KG1 (cell line): ENCODE measurements at regions not wholly inside any gene's neighbourhood (a gene's known extent, or its start where the extent isn't known, plus 50 kb on each side); places are given as distances from the start of the nearest gene placed in this dataset.
"Not testable (repeated sequence)": the region's sequence is repeated elsewhere in the genome, so short reads cannot be mapped to it uniquely, and the experiment has no call there.

Experiments used
- DNase-seq: peaks from one replicate; lab custom pipeline; 2025; lab: John Stamatoyannopoulos, UW

DNA sequence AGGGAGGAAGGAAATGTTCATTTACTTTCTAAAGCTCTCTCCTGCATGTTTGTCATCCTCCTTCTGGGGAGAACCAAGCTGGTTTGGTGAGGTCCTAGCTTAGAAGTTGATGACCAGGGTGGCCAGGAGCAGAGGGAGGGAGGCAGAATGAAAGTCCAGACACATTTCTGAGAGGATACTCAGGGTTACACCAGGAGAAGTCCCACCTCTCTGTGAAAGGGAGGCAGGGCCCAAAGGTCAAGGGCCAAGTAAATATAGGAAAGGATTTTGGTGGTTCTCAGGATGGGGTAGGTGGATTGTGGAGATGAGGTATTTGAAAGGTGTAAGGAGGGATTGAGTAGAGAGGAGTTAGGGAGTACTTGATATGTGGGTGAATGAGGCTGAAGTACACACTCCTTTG is 58.0 kb upstream of the FBXO11 start:
- no peak for DNase-seq

DNA sequence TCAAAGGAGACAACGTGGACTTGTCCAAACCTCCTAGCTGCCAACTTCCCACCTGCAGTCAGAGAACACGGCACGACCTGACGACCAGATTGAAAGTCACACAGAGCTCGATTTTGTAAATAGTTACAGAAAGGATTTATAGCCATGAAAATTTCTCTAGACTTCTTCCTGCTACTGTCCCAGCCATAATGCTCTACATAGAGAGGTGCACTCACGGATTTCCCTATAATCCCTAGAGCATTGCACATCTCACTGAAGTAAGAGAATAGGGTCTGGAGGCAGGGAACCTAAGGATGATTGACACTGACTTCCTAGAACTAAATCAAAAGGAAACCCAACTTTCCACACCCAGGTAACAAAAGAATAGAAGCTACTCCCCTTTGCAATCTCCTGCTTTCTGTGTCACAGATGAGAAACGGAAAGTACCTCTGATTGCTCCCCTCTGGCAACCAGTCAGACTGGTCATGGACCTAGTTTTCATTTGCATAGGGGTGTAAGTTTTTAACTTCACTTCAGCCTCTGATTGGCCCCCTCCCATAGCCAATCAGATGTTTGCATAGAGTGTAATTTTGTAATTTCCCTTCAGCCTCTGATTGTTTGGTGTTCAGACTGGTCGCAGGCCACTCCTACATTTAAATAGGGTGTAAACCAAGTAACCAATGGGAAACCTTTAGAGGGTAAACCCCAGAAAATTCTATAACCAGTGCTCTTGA is 58.6 kb upstream of the FBXO11 start:
- DNase-seq: no peak

DNA sequence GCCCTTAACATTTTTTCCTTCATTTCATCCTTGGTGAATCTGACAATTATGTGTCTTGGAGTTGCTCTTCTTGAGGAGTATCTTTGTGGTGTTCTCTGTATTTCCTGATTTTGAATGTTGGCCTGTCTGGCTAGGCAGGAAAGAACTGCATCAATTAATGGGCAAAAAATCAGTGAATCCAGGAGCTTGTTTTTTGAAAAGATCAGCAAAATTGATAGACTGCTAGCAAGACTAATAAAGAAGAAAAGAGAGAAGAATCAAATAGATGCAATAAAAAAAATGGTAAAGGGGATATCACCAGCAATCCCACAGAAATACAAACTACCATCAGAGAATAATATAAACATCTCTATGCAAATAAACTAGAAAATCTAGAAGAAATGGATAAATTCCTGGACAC is 70.4 kb upstream of the FBXO11 start:
- DNase-seq: not testable (repeated sequence)

DNA sequence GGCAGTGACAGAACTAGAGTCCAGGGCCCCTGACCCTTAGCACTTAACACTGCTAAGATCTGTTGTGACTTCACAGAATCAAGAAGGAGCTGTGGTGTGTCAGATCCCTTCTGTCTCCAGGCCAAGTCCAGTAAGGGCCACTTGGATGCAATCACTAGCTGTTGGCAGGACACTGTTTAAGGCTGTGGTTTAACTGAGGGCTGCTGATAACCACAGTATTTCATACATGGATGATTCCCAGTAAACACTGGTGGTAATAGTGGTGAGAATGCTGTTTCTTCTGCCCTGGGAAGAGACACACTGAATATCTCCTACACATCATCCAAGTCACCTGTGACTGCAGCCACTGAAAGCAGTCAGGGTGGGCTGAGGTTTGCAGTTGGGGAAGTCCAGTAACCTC is 77.7 kb upstream of the FBXO11 start:
- no peak for DNase-seq

DNA sequence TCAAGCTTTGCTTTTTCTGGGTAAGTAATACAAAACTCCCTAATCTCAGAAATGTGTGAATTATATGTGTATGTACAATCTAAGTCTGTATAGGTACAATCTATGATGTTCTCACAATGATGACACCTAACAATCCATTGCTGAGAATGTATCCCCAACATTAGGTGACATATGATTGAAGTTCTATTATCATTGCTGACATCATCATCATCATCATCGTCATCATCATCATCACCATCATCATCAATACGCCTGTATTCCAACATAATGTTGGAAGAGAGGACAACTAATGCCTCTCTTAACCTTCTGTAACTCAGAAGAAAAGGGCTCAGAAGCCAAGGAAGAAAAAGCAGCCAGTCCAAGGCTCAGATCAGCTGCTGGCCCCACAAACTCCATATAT is 84.2 kb upstream of the FBXO11 start:
- DNase-seq: no peak

DNA sequence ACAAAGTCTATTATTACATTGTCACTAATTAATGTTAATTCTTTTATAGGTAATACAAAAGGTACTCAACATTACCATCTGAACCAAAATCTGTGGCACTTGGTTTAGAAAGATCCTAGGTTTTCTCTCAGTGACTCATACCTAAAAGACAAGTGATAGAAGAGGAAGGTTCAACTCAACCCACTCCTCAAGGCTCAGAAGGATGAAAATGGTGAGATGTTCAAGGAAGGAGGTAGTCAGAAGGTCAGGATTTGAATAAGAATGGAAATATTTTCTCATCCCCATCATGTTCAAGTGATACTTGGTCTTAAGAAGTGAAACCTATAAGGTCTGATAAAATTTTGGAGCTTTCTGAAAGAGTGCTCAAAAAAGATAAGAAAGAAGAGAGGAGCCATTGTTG is 86.4 kb upstream of the FBXO11 start:
- DNase-seq: no peak

DNA sequence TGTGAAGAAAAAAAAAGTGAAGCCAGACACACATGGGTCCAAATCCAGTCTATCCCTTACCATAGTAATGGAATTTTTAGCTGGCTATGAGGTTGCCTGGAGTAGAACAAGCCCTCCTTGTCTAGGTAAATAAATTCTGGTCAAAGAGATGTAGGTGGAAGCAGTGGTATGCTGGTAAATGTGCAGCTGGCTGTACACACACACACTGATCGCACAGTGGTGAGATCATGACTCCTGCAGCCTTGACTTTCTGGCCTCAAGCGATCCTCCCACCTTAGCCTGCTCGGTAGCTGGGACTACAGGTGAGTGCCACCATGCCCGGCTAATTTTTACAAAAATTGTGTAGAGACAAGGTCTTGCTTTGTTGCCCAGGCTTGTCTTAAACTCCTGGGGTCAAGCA is 90.5 kb upstream of the FBXO11 start:
- DNase-seq: no peak

DNA sequence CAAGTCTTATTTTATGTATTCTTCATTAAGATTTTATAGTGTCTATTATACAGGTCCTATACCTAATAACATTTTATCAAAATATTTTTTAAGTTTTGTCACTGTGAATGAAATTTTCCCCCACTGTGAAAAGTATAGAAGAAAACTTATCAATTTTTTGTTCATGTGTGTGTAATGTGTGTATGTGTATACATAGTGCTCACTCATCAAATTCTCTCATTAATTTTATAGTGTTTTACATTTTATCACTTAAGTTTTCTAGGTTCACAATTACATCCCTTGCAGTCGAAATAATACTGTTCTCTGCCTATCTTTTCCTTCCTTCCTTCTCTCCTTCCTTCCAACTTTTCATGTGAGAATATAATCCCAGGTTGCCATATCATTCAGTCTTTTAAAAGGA is 93.2 kb upstream of the FBXO11 start:
- DNase-seq: no peak

DNA sequence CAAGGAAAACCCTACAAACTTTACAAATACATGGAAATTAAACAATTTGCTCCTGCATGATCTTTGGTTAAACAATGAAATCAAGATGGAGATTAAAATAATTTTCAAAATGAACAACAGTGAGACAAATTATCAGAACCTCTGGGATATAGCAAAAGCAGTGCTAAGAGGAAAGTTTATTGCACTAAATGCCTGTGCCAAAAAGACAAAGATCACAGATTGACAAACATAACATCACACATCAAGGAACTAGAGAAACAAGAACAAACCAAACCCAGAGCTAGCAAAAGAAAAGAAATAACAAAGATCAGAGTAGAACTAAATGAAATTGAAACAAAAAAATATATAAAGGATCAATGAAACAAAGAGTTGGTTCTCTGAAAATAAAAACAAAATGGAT is 95.2 kb upstream of the FBXO11 start:
- no peak for DNase-seq

DNA sequence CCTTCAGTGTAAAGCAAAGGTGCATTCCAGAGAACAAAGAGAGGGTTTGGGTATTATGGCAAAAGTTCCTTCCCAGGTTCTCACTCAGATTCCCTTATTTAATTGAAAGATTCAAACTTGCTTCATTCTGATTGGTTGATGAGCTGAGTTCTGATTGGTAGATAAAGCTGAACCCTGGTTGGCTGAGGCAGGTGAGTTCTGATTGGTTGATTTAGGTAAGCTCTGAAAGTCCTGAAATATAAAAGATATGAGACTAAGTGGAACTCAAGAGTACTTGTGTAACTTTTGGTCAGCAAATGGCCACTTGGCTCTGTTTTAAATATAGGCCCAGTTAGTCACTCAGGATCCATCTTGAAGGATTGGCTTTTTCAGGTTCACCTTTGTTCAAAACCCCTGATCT is 99.8 kb upstream of the FBXO11 start:
- no peak for DNase-seq

DNA sequence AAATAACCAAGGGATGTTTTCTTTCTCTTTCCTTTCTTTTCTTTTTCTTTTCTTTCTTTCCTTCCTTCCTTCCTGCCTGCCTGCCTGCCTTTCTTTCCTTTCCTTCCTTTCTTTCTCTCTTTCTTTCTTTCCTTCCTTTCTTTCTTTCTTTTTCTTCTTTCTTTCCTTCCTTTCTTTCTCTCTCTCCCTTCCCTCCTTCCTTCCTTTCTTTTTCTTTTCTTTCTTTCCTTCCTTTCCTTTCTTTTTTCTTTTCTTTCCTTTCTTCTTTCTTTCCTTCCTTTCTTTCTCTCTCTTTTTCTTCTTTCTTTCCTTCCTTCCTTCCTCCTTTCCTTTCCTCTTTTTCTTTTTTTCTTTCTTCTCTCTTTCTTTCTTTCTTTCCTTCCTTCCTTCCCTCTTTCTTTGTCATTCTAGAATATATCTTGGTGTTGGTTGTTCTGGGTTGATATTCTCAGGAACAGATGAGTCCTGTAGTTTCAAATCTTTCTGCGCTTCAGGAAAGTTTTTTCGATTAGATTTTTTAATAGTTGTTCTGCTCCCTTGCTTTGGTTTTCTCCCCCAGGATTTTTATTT is 101.5 kb upstream of the FBXO11 start:
- DNase-seq: no peak

DNA sequence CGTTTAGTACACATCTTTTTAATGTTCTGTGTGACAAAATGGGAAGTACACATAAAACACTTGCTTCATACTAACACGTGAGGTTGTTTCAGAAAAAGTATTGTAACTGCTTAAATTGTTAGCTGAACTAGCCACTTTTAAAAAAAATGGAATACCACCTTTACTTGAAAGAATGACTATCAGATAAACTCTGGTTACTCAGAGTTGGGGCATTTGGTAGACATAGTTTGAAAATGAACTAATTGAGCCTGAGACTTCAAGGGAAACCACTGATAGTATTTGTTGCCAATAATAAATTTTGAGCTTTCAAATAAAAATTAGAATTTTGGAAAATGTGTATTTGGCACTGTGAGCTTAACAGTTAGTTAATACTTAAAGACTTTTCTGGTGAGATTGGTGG is 103.0 kb upstream of the FBXO11 start:
- DNase-seq: no peak

DNA sequence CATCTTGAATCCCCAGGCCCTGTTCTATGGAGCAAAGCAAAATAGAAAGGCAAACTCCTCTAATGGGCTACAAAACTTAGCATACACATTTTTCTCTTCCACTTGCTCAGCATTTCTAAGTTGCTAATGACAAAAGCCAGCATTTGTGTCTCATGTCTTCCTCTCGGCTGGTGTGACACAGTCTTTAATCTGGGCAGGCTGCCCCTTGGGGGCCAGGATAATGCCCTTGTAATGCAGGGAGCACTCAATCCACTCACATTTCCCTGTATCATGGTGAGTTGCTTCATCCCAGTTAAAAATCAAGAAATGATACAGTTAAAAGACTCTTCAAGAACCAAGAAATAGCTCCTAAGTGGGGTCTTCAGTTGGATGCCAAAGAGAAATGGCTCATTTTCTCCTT is 109.1 kb upstream of the FBXO11 start:
- no peak for DNase-seq

DNA sequence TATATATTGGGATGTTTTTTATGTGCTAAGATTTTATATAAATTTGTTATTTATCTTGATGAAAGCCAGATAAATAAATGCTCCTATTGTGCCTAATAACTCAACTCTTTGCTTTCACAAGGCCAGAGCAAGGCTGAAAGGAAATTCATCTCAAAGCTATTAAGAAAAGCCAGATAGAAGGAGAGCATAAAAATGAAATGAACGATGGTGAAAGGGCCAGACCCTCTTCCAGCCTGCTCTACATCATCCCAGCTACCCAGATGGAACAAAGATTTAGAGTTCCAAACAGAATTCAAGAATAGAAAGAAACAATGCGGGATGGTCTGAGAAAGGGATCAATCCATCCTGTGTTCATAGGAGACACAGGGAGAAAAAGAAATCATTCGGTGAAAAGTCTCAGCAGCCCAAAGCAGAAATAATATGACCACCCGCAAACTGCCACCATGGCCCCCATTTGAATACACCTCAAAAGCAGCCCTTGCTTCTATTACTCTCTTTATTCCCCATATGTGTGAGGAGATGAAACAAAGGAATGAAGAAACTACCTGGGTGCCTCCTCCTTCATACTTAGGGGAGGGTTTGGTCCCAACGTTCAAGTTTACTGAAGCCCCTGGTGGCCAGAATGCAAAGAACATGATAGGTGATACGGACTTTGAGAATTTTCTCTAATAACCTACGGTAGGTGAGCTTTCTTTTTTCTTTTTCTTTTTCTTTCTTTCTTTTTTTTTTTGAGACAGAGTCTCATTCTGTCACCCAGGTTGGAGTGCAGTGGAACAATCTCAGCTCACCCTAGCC is 110.1 kb upstream of the FBXO11 start:
- no peak for DNase-seq

DNA sequence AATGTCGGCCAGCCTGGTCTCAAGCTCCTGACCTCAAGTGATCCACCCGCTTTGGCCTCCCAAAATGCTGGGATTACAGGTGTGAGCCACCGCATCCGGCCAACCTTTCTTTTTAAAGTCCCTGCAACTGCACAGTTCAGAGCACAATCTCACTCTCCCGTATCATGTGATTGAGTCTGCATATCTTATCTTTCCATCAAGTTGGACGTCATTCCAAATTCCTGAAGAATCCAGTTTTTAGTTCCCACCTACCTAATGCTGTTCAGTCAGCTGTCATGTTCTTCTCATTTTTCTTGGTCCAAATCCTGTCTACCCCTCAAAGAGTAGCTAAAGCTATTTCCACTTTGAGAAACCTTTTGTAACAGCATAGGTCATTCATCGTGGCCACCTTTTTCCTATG is 110.8 kb upstream of the FBXO11 start:
- no peak for DNase-seq

DNA sequence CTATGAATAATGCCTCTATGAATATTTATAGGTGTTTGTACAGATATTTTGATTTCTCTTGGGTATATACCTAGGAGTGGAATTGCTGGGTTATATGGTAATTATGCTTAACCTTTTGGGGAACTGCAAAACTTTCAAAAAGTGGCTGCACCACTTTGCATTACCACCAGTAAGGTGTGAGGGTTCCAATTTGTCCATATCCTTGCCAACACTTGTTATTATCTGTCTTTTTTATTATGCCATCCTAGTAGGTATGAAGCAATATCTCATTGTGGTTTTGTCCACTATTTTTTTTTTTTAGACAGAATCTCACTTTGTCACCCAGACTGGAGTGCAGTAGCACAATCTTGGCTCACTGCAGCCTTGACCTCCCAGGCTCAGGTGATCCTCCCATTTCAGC is 112.2 kb upstream of the FBXO11 start:
- DNase-seq: no peak

DNA sequence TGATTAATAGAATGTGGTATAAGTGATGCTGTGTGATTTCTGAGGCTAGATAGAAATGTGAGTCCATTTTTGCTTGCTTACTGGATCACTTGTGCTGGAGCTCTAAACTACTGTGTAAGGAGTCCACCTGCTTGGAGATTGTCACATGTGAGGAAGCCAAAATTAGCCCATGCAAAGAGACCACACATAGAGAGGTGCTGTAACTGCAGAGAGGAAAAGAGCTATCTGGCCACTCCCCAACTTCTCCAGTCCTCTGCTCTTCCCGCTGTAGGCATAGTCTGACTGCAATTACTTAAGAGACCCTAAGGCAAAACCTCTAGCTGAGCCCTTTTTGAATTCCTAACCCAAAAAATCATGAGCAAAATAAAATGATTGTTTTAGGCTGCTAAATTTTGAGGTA is 120.6 kb upstream of the FBXO11 start:
- DNase-seq: no peak

DNA sequence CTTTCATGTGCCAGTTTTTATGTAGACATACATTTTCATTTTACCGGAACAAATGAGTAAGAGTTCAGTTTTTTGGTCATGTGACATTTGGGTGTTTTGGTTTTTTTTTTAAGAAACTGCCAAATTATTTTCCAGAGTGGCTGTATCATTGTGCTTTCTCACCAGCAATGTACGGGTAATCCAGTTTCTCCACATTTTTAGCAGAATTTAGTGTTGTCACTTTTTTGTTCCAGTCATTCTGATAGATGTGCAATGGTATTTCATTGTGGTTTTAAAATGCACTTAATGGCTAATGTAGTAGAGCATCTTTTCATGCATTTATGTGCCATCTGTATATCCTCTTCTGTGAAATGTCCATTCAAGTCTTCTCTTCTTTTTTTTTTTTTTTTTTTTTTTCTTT is 126.5 kb upstream of the FBXO11 start:
- DNase-seq: no peak

DNA sequence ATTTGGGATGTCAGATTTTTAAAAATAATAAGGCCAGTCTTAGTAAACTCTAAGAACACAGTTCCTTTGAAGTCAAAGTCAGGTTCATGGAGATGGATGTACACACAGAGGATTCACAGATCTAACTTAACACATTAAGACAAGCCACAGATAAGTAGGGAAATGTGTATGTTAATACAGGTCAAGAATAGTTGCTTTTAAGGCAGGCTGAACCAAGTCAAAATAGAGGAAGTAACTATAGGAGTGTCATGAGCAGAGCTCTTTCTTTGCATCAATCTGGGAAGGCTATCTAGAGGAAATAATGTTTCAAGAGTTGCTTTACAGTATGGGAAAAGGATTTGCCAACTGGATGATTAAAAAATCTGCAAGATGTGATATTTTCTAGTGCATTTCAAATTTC is 128.0 kb upstream of the FBXO11 start:
- DNase-seq: no peak

DNA sequence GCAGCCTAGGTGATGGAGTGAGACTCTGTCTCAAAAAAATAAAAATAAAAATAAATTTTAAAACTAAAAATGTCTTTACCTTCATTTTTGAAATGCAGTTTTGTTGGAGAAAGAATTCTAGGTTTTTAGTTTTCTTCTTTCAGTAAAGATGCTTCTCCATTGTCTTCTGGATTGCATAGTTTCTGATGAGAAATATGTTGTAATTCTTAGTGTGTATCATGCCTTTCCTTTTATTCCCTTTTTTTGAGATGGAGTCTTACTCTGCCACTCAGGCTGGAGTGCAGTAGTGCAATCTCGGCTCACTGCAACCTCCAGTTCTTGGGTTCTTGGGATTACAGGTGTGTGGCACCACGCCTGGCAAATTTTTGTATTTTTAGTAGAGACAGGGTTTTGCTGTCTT is 130.0 kb upstream of the FBXO11 start:
- DNase-seq: no peak

DNA sequence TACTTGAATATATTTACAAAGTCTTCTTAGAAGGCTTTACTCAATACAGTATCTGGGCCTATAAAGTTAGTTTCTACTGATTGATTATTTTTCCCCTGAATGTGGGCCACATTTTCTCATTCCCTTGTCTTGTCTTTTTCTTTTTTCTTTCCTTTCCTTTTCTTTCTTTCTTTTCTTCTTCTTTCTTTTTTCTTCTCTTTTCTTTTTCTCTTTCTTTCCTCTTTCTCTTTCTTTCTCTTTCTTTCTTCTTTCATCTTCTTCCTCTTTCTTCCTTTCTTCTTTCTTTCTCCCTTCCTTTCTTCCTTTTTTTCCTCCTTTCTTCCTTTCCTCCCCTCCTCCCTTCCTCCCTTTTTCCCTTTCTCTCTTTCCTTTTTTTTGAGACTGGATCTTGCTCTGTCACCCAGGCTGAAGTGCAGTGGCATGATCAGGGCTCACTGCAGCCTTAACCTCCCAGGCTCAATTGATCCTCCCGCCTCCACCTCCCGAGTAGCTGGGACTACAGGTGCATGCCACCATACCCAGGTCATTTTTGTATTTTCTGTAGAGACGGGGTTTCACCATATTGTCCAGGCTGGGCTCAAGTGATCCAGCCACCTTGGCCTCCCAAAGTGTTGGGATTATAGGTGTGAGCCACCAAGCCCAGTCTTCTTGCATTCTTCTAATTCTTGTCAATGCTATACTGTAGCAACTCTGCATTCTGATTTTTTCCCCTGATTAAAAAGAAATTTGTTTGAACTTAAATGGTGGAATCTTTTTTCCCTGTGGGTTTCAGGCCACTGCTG is 133.1 kb upstream of the FBXO11 start:
- DNase-seq: no peak

DNA sequence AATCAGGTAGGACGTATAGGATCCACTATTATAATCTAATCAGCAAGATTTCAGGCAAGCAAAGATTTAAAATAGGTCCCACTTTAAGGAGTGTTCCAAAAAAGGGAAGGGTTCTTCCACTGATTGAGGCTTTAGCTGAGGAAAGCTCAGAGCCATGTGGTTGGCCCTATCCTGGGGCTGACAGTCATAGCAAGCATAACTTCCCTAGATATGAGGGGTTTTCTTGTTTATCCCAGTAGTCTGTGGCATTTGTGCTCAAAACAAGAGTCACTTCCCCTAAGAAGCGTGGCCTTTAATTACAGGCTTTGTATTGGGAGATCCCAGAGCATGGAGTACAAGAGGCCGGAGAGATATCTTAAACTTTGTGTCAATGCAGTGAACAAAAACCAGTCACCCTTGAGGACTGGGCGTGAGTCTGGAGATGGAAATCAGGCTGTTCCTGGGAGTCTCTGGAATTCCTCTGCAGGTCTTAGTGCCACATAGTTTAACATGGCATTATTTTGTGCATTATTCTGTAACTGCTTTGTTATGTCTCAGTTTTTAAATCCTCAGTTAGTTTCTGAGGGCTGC is 136.9 kb upstream of the FBXO11 start:
- no peak for DNase-seq
